Thyroid gland (tissue), 4 donors: ENCODE measurements at regions not wholly inside any gene's neighbourhood (a gene's known extent, or its start where the extent isn't known, plus 50 kb on each side); places are given as distances from the start of the nearest gene placed in this dataset.

Experiments
- DNase-seq, 2 donors: peaks; one replicate each; pipeline ENCODE4 v3.0.0-alpha.2; 2019
- H3K27ac ChIP-seq, 3 donors: fragments of 200-600 bp; sonication (generic); 1 replicate in 2 of 3; 2 replicates in 1 of 3; pipeline ENCODE4 v1.5.1; 2016 to 2019; ENCODE audit warnings: mild to moderate bottlenecking in 1 of 3, moderate library complexity in 1 of 3
- H3K27me3 ChIP-seq: fragments of 200-600 bp; sonication (generic); one replicate; pipeline ENCODE4 v1.5.1; 2019
- H3K36me3 ChIP-seq, 2 donors: fragments of 200-600 bp; sonication (generic); one replicate each; pipeline ENCODE4 v1.5.1; 2016 to 2019
- H3K4me1 ChIP-seq, 2 donors: fragments of 200-600 bp; sonication (generic); one replicate each; pipeline ENCODE4 v1.5.1; 2017 to 2019
- H3K4me3 ChIP-seq, 3 donors: fragments of 200-600 bp; sonication (generic); replicated peaks in 1 of 3; 1 replicate in 2 of 3; 2 replicates in 1 of 3; pipeline ENCODE4 v1.5.1; 2016; ENCODE audit warnings: mild to moderate bottlenecking in 1 of 3
- H3K9me3 ChIP-seq: fragments of 200-600 bp; sonication (generic); one replicate; pipeline ENCODE4 v1.5.1; 2017
- POLR2A ChIP-seq, 2 donors: fragments of 450-650 bp; IDR thresholded peaks; one replicate each; pipeline ENCODE4 v1.6.1; 2017; ENCODE audit warnings: antibody characterized with exemption in 2 of 2, mild to moderate bottlenecking in 2 of 2, moderate library complexity in 1 of 2
- WGBS, 2 donors: methylation state at CpG; one replicate each; pipeline ENCODE4 v1.1.5; 2017; 5-methylcytosine and 5-hydroxymethylcytosine counted together
- intact Hi-C: fragments of 100-400 bp; cut with DNase I; formaldehyde crosslinking; loops from one replicate; pipeline ENCODE4 v1.15.1; 2023
- TF ChIP-seq, protein P1 (sequence below), 6 experiments: fragments of 200-600 bp in 3 of 6; fragments of 450-650 bp in 3 of 6; sonication (generic) in 3 of 6; IDR thresholded peaks; one replicate each; pipeline ENCODE4 v1.5.1; 2016 to 2019; ENCODE audit warnings: antibody characterized with exemption in 6 of 6, mild to moderate bottlenecking in 2 of 6, inconsistent platforms in 1 of 6, moderate library complexity in 1 of 6

GRCh38 chr12:76698316-76698715 is 65.6 kb upstream of the ZDHHC17 start:
- Histone ChIP-seq H3K36me3 (no peaks in the 10 kb centered on the region), H3K4me3 (no peak overlapping the region), H3K27me3 (no peaks in the 10 kb centered on the region), H3K27ac (no peak overlapping the region), H3K4me1 (peaks cover 0 to 8% of the 10 kb centered on the region in 2 donors), H3K9me3 (no peaks in the 10 kb centered on the region)
- WGBS, 2 donors = 77 to 94% methylated on average over 1 of the region's 1 CpG
- intact Hi-C loops = no loop called here
- no peak for DNase-seq
- no peak for TF ChIP-seq POLR2A (IDR thresholded peaks at IDR 0.05)
- TF ChIP-seq, protein P1, sequence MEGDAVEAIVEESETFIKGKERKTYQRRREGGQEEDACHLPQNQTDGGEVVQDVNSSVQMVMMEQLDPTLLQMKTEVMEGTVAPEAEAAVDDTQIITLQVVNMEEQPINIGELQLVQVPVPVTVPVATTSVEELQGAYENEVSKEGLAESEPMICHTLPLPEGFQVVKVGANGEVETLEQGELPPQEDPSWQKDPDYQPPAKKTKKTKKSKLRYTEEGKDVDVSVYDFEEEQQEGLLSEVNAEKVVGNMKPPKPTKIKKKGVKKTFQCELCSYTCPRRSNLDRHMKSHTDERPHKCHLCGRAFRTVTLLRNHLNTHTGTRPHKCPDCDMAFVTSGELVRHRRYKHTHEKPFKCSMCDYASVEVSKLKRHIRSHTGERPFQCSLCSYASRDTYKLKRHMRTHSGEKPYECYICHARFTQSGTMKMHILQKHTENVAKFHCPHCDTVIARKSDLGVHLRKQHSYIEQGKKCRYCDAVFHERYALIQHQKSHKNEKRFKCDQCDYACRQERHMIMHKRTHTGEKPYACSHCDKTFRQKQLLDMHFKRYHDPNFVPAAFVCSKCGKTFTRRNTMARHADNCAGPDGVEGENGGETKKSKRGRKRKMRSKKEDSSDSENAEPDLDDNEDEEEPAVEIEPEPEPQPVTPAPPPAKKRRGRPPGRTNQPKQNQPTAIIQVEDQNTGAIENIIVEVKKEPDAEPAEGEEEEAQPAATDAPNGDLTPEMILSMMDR (IDR thresholded peaks at IDR 0.05) = no peak

GRCh38 chr12:76698966-76699365 is 64.9 kb upstream of the ZDHHC17 start:
- 59 to 64% methylated on average over 7 of the region's 7 CpGs for WGBS, 2 donors
- no peak overlapping the region for H3K4me3 ChIP-seq
- H3K36me3 ChIP-seq = no peaks in the 10 kb centered on the region

GRCh38 chr12:76701690-76702089 is 62.2 kb upstream of the ZDHHC17 start:
- H3K27ac ChIP-seq = no peak overlapping the region
- no peaks in the 10 kb centered on the region for H3K27me3 ChIP-seq
- H3K9me3 ChIP-seq = no peaks in the 10 kb centered on the region
- no peaks in the 10 kb centered on the region for H3K36me3 ChIP-seq
- peak in 1 of 2 donors; percentile 24 for DNase-seq
- TF ChIP-seq, protein P1 (IDR thresholded peaks at IDR 0.05) = no peak
- TF ChIP-seq POLR2A (IDR thresholded peaks at IDR 0.05) = no peak
- H3K4me1 ChIP-seq = peaks cover 0 to 8% of the 10 kb centered on the region in 2 donors
- 71 to 89% methylated on average over 1 of the region's 1 CpG for WGBS, 2 donors
- no peak overlapping the region for H3K4me3 ChIP-seq
- intact Hi-C loops = no loop called here

More at GRCh38 chr12:76698966-76699365, 64.9 kb upstream of the ZDHHC17 start:
- intact Hi-C loops = no loop called here
- Histone ChIP-seq H3K27ac (no peak overlapping the region), H3K27me3 (no peaks in the 10 kb centered on the region), H3K9me3 (no peaks in the 10 kb centered on the region), H3K4me1 (peaks cover 0 to 8% of the 10 kb centered on the region in 2 donors)
- no peak for TF ChIP-seq POLR2A (IDR thresholded peaks at IDR 0.05)
- TF ChIP-seq, protein P1 (IDR thresholded peaks at IDR 0.05) = no peak
- DNase-seq = no peak

DNA sequence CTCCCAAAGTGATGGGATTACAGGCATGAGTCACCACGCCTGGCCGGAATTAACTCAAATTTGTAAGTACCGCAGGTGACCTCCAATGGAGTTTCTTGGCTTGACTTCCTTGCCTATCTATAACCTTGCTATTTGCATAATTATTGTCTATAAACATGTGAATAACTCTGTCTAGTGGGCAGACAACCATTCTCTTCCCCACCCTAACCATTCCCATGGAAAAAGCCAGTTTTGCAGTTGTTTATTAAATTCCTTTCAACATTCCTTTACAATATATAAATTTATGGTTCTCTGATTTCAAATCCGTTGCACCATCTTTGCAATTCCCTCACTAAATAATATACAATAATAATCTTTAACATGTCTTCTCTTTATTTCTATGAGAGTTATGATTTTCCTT is 61.0 kb upstream of the ZDHHC17 start:
- H3K9me3 ChIP-seq = no peaks in the 10 kb centered on the region
- H3K27ac ChIP-seq = no peak overlapping the region
- no peak overlapping the region for H3K4me3 ChIP-seq
- intact Hi-C loops = no loop called here
- no peak for DNase-seq
- peaks cover 0 to 4% of the 10 kb centered on the region in 2 donors for H3K4me1 ChIP-seq
- 96 to 97% methylated on average over 4 of the region's 4 CpGs for WGBS, 2 donors
- TF ChIP-seq, protein P1 (IDR thresholded peaks at IDR 0.05) = no peak
- no peak for TF ChIP-seq POLR2A (IDR thresholded peaks at IDR 0.05)
- no peaks in the 10 kb centered on the region for H3K36me3 ChIP-seq
- H3K27me3 ChIP-seq = no peaks in the 10 kb centered on the region

DNA sequence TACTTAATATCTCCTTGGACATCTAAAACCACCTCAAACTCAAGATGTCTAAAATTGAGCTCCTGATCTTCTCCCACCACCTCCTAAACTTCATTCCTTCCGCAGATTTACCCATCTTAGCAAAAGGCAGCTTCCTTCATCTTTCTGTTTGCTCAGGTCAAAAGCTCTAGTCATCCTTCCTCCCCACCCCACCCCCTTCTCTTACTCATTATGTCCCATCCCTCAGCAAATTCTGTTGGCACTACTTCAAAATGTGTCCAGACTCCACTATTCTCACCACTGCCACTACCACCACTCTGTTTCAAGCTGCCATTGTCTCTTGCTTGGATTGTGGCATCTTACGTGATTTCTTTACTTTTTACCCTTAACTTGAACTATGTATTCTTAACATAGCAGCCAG is 59.2 kb upstream of the ZDHHC17 start:
- H3K4me3 ChIP-seq = no peak overlapping the region
- intact Hi-C loops = no loop called here
- no peak for DNase-seq
- no peaks in the 10 kb centered on the region for H3K9me3 ChIP-seq
- no peaks in the 10 kb centered on the region for H3K27me3 ChIP-seq
- H3K36me3 ChIP-seq = no peaks in the 10 kb centered on the region
- 48 to 94% methylated on average over 2 of the region's 2 CpGs for WGBS, 2 donors
- no peak for TF ChIP-seq POLR2A (IDR thresholded peaks at IDR 0.05)
- TF ChIP-seq, protein P1 (IDR thresholded peaks at IDR 0.05) = no peak
- H3K4me1 ChIP-seq = no peaks in the 10 kb centered on the region
- no peak overlapping the region for H3K27ac ChIP-seq
